MM.1S (cell line): ENCODE measurements at regions not wholly inside any gene's neighbourhood (a gene's known extent, or its start where the extent isn't known, plus 50 kb on each side); places are given as distances from the start of the nearest gene placed in this dataset.

ENCODE experiments used
- DNase-seq: peaks from one replicate; pipeline ENCODE4 v3.0.0-alpha.2; 2015
- H2AFZ ChIP-seq: fragments of 300-600 bp; sonication (generic); 2 replicates; pipeline ENCODE4 v1.6.0; 2016; ENCODE audit warnings: antibody characterized with exemption, low read length
- H3F3A ChIP-seq: fragments of 300-600 bp; sonication (generic); 2 replicates; pipeline ENCODE4 v1.6.1; 2016; ENCODE audit warnings: mild to moderate bottlenecking, antibody characterized with exemption, low read length, moderate library complexity, mixed read lengths; ENCODE audit not compliant: insufficient read depth
- H3K27ac ChIP-seq: fragments of 300-600 bp; sonication (generic); 2 replicates; pipeline ENCODE4 v1.5.1; 2016; ENCODE audit warnings: mild to moderate bottlenecking, low read length
- H3K27me3 ChIP-seq: fragments of 300-600 bp; sonication (generic); replicated peaks from 2 replicates; pipeline ENCODE4 v1.6.0; 2016; ENCODE audit warnings: low read length; ENCODE audit not compliant: insufficient read depth
- H3K36me3 ChIP-seq: fragments of 300-600 bp; sonication (generic); replicated peaks from 2 replicates; pipeline ENCODE4 v1.6.1; 2016; ENCODE audit warnings: mild to moderate bottlenecking, low read length, mixed read lengths; ENCODE audit not compliant: insufficient read depth
- H3K4me1 ChIP-seq: fragments of 300-600 bp; sonication (generic); 2 replicates; pipeline ENCODE4 v1.6.1; 2016; ENCODE audit warnings: low read length, mixed read lengths
- H3K4me2 ChIP-seq: fragments of 300-600 bp; sonication (generic); 2 replicates; pipeline ENCODE4 v1.6.0; 2016; ENCODE audit warnings: low read depth, low read length
- H3K4me3 ChIP-seq: fragments of 300-600 bp; sonication (generic); 2 replicates; pipeline ENCODE4 v1.5.1; 2016; ENCODE audit warnings: low read length, mixed read lengths
- H3K79me2 ChIP-seq: fragments of 300-600 bp; sonication (generic); 2 replicates; pipeline ENCODE4 v1.6.1; 2016; ENCODE audit warnings: mixed run types, low read length, mixed read lengths
- H3K9ac ChIP-seq: fragments of 300-600 bp; sonication (generic); 2 replicates; pipeline ENCODE4 v1.6.1; 2016; ENCODE audit warnings: low read length, mixed read lengths
- H3K9me2 ChIP-seq: fragments of 300-600 bp; sonication (generic); replicated peaks from 2 replicates; pipeline ENCODE4 v1.6.1; 2016; ENCODE audit warnings: mild to moderate bottlenecking, low read length, mixed read lengths; ENCODE audit not compliant: insufficient read depth
- H3K9me3 ChIP-seq: fragments of 300-600 bp; sonication (generic); replicated peaks from 2 replicates; pipeline ENCODE4 v1.6.1; 2016; ENCODE audit warnings: mild to moderate bottlenecking, low read length, mixed read lengths; ENCODE audit not compliant: insufficient read depth
- H4K20me1 ChIP-seq: fragments of 300-600 bp; sonication (generic); 2 replicates; pipeline ENCODE4 v1.6.1; 2016; ENCODE audit warnings: mild to moderate bottlenecking, low read length, moderate library complexity, mixed read lengths; ENCODE audit not compliant: insufficient read depth
- CTCF ChIP-seq: fragments of 300-600 bp; sonication (generic); IDR thresholded peaks from 2 replicates; pipeline ENCODE4 v1.5.1; 2016; ENCODE audit warnings: antibody characterized with exemption, low read length, mixed read lengths
- EZH2 ChIP-seq: fragments of 300-600 bp; sonication (generic); optimal IDR thresholded peaks from 2 replicates; pipeline ENCODE3; 2017; ENCODE audit warnings: low read depth, mild to moderate bottlenecking, antibody characterized with exemption, low read length, mixed read lengths
- EZH2phosphoT487 ChIP-seq: fragments of 300-600 bp; sonication (generic); IDR thresholded peaks from 2 replicates; pipeline ENCODE4 v1.6.1; 2018; ENCODE audit warnings: antibody characterized with exemption, low read length

- Histone ChIP-seq H3K9me2 (no peaks in the 10 kb centered on the region), H2AFZ (no peak overlapping the region), H4K20me1 (no peaks in the 10 kb centered on the region), H3K36me3 (no peaks in the 10 kb centered on the region), H3K27ac (no peak overlapping the region), H3K9ac (no peak overlapping the region), H3K27me3 (no peaks in the 10 kb centered on the region), H3F3A (no peaks in the 10 kb centered on the region), H3K9me3 (no peaks in the 10 kb centered on the region), H3K79me2 (no peaks in the 10 kb centered on the region), H3K4me3 (no peak overlapping the region), H3K4me1 (no peaks in the 10 kb centered on the region), H3K4me2 (no peak overlapping the region)
- no peak for DNase-seq
- no peak for TF ChIP-seq CTCF
Measured at GRCh38 chr9:85215961-85216360, 525.8 kb downstream of the AGTPBP1 start.

GRCh38 chr9:85215416-85215815 lies 526.3 kb downstream of the AGTPBP1 start:
- Histone ChIP-seq H3K9me3 (no peaks in the 10 kb centered on the region), H3K4me2 (no peak overlapping the region), H3K79me2 (no peaks in the 10 kb centered on the region), H3K36me3 (no peaks in the 10 kb centered on the region), H3K27ac (no peak overlapping the region), H3F3A (no peaks in the 10 kb centered on the region), H3K9ac (no peak overlapping the region), H4K20me1 (no peaks in the 10 kb centered on the region), H3K4me1 (no peaks in the 10 kb centered on the region), H2AFZ (no peak overlapping the region), H3K9me2 (no peaks in the 10 kb centered on the region), H3K4me3 (no peak overlapping the region), H3K27me3 (no peaks in the 10 kb centered on the region)
- no peak for DNase-seq
- no peak for TF ChIP-seq EZH2phosphoT487
- no peak for TF ChIP-seq EZH2
- TF ChIP-seq CTCF, result no peak

DNA sequence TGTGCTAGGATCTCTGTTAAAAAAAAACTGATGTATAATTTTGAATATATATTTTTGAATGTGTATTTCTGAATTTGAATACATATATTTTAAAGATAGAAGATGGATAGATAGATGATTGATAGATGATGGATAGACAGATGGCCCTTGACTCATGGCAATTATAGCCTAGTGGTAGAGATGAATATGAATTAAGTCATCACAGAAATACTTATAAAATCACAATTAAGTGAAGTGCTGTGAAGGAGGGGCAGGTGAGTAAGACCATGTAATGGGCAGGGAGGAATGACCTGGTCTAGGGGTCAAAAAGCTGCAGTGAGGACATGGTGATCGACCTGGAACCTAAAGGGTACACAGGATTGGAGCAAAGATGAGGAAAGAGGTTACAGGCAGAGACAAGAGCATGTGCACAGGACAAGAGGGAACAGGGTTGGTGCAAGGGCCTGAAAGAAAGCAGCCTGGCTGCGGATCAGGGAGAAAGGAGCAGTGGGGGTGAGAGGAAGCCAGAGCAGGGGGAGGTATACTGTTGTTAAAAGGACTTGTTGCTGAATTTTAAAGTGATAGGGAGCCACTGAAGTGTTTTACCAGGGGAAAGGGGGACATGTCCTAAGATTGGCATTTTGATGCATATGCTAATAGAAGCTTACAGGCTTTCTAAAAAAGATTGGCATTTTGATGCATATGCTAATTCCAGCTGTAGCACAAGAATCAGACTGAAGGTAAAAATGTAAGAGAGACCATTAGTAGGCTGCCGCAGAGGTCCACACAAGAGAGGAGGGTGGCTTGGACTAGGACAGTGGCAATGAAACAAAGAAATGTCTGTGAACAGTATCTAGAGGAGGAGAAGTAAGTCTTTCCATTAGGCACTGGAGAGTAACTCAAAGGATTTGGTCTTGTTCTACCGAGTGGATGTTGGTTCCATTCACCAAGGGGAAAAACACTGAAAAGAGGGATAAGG lies 527.8 kb downstream of the AGTPBP1 start:
- no peak overlapping the region for H3K4me2 ChIP-seq

More for the DNA sequence above, 527.8 kb downstream of the AGTPBP1 start:
- Histone ChIP-seq H3K9me2 (no peaks in the 10 kb centered on the region), H4K20me1 (no peaks in the 10 kb centered on the region), H3F3A (no peaks in the 10 kb centered on the region), H3K9ac (no peak overlapping the region), H3K36me3 (no peaks in the 10 kb centered on the region), H3K4me1 (no peaks in the 10 kb centered on the region), H3K27me3 (no peaks in the 10 kb centered on the region), H3K4me3 (no peak overlapping the region), H3K27ac (no peak overlapping the region), H3K9me3 (no peaks in the 10 kb centered on the region), H3K79me2 (no peaks in the 10 kb centered on the region), H2AFZ (no peak overlapping the region)
- no peak for DNase-seq
- TF ChIP-seq EZH2, result no peak
- TF ChIP-seq EZH2phosphoT487, result no peak
- TF ChIP-seq CTCF, result no peak
